Esophagus muscularis mucosa (tissue), 4 donors: ENCODE measurements at regions not wholly inside any gene's neighbourhood (a gene's known extent, or its start where the extent isn't known, plus 50 kb on each side); places are given as distances from the start of the nearest gene placed in this dataset.

Source experiments
- DNase-seq: peaks from one replicate; pipeline ENCODE4 v3.0.0-alpha.2; 2017; ENCODE audit errors: extremely low spot score
- H3K27ac ChIP-seq, 4 donors: fragments of 200-600 bp; sonication (generic); replicated peaks in 1 of 4; 1 replicate in 3 of 4; 2 replicates in 1 of 4; pipeline ENCODE4 v1.5.1; 2016 to 2019; ENCODE audit warnings: mild to moderate bottlenecking in 1 of 4
- H3K27me3 ChIP-seq, 4 donors: fragments of 200-600 bp; sonication (generic); one replicate each; pipeline versions ENCODE4 v1.5.1 to v1.6.0; 2016 to 2019
- H3K36me3 ChIP-seq, 4 donors: fragments of 200-600 bp; sonication (generic); one replicate each; pipeline ENCODE4 v1.5.1; 2016 to 2019
- H3K4me1 ChIP-seq, 4 donors: fragments of 200-600 bp; sonication (generic); one replicate each; pipeline ENCODE4 v1.5.1; 2016 to 2019
- H3K4me3 ChIP-seq, 4 donors: fragments of 200-600 bp; sonication (generic); 1 replicate in 2 of 4; 2 replicates in 2 of 4; pipeline ENCODE4 v1.5.1; 2016 to 2019; ENCODE audit warnings: mild to moderate bottlenecking in 4 of 4, moderate library complexity in 1 of 4
- H3K9me3 ChIP-seq, 4 donors: fragments of 200-600 bp; sonication (generic); 1 replicate in 3 of 4; 2 replicates in 1 of 4; pipeline ENCODE4 v1.5.1; 2016 to 2019
- EP300 ChIP-seq: sonication (generic); formaldehyde crosslinking; IDR thresholded peaks from one replicate; pipeline ENCODE4 v1.6.1; 2017; ENCODE audit warnings: antibody characterized with exemption
- POLR2A ChIP-seq: fragments of 450-650 bp; IDR thresholded peaks from one replicate; pipeline ENCODE4 v1.6.1; 2017; ENCODE audit warnings: antibody characterized with exemption, moderate library complexity, mild to moderate bottlenecking, low read depth
- POLR2AphosphoS5 ChIP-seq, 2 donors: sonication (generic); formaldehyde crosslinking; IDR thresholded peaks; one replicate each; pipeline ENCODE4 v1.6.1; 2017; ENCODE audit warnings: antibody characterized with exemption in 2 of 2
- WGBS: methylation state at CpG from one replicate; pipeline ENCODE4 v1.1.5; 2018; 5-methylcytosine and 5-hydroxymethylcytosine counted together
- intact Hi-C: fragments of 100-400 bp; cut with DNase I; formaldehyde crosslinking; loops from one replicate; pipeline ENCODE4 v1.15.1; 2023
- TF ChIP-seq, protein P1 (sequence below), 3 experiments: fragments of 200-600 bp in 2 of 3; fragments of 450-650 bp in 1 of 3; sonication (generic) in 2 of 3; IDR thresholded peaks; one replicate each; pipeline ENCODE4 v1.5.1; 2017 to 2019; ENCODE audit warnings: antibody characterized with exemption in 3 of 3, mild to moderate bottlenecking in 2 of 3, moderate library complexity in 1 of 3

GRCh38 chr10:2623675-2624274 lies 443.6 kb upstream of the PFKP start:
- Histone ChIP-seq H3K36me3 (no peaks in the 10 kb centered on the region), H3K27me3 (peaks cover 0 to 15% (median 0%) of the 10 kb centered on the region in 4 donors), H3K9me3 (no peaks in the 10 kb centered on the region), H3K4me1 (no peaks in the 10 kb centered on the region), H3K4me3 (no peak overlapping the region), H3K27ac (no peak overlapping the region)
- no peak for DNase-seq
- TF ChIP-seq EP300 = no peak
- no peak for TF ChIP-seq POLR2AphosphoS5 (IDR thresholded peaks at IDR 0.05)
- TF ChIP-seq POLR2A = no peak
- TF ChIP-seq, protein P1, sequence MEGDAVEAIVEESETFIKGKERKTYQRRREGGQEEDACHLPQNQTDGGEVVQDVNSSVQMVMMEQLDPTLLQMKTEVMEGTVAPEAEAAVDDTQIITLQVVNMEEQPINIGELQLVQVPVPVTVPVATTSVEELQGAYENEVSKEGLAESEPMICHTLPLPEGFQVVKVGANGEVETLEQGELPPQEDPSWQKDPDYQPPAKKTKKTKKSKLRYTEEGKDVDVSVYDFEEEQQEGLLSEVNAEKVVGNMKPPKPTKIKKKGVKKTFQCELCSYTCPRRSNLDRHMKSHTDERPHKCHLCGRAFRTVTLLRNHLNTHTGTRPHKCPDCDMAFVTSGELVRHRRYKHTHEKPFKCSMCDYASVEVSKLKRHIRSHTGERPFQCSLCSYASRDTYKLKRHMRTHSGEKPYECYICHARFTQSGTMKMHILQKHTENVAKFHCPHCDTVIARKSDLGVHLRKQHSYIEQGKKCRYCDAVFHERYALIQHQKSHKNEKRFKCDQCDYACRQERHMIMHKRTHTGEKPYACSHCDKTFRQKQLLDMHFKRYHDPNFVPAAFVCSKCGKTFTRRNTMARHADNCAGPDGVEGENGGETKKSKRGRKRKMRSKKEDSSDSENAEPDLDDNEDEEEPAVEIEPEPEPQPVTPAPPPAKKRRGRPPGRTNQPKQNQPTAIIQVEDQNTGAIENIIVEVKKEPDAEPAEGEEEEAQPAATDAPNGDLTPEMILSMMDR (IDR thresholded peaks at IDR 0.05) = no peak
- intact Hi-C loops = no loop called here
- WGBS = 84% methylated on average over 10 of the region's 12 CpGs

- Histone ChIP-seq H3K4me1 (no peaks in the 10 kb centered on the region), H3K27me3 (peaks cover 0 to 15% (median 0%) of the 10 kb centered on the region in 4 donors), H3K4me3 (no peak overlapping the region), H3K27ac (no peak overlapping the region), H3K9me3 (no peaks in the 10 kb centered on the region), H3K36me3 (no peaks in the 10 kb centered on the region)
- DNase-seq = no peak
- TF ChIP-seq, protein P1 (IDR thresholded peaks at IDR 0.05) = no peak
- TF ChIP-seq POLR2A = no peak
- no peak for TF ChIP-seq POLR2AphosphoS5 (IDR thresholded peaks at IDR 0.05)
- no peak for TF ChIP-seq EP300
- intact Hi-C loops = no loop called here
- 74% methylated on average over 5 of the region's 5 CpGs for WGBS
Observed at GRCh38 chr10:2620827-2621521, 446.4 kb upstream of the PFKP start.

- intact Hi-C loops = no loop called here
- WGBS = 43% methylated on average over 4 of the region's 4 CpGs
Observed at GRCh38 chr10:2619916-2620315, 447.4 kb upstream of the PFKP start.

DNA sequence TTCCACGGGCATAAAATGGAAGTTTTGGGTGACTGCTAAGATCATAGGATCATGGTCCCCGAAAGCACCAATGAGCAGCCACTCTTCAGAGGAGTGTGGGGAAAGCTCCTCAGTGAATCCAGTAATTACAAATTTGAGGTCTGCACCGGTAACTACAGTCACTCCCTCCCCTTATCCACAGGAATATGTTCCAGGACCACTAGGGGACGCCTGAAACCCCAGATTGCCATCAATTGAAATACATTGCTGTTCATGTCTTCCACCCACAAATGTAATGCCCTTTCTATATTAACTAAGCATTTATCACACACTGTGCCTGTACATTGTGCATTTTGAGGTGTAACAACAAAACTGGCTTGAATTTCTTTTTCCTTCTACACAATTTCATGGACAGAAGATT lies 447.9 kb upstream of the PFKP start:
- no peak overlapping the region for H3K27ac ChIP-seq
- no peak overlapping the region for H3K4me3 ChIP-seq
- no peaks in the 10 kb centered on the region for H3K4me1 ChIP-seq
- H3K36me3 ChIP-seq = no peaks in the 10 kb centered on the region
- peaks cover 0 to 15% (median 0%) of the 10 kb centered on the region in 4 donors for H3K27me3 ChIP-seq
- no peaks in the 10 kb centered on the region for H3K9me3 ChIP-seq
- 42% methylated on average over 4 of the region's 4 CpGs for WGBS
- intact Hi-C loops = no loop called here
- TF ChIP-seq, protein P1 (IDR thresholded peaks at IDR 0.05) = peak in 1 of 3 experiments; percentile 15
- TF ChIP-seq POLR2AphosphoS5 (IDR thresholded peaks at IDR 0.05) (no peak), POLR2A (no peak), EP300 (no peak)
- no peak for DNase-seq

More at GRCh38 chr10:2619916-2620315, 447.4 kb upstream of the PFKP start:
- Histone ChIP-seq H3K27ac (no peak overlapping the region), H3K4me3 (no peak overlapping the region), H3K9me3 (no peaks in the 10 kb centered on the region), H3K36me3 (no peaks in the 10 kb centered on the region), H3K4me1 (no peaks in the 10 kb centered on the region), H3K27me3 (peaks cover 0 to 15% (median 0%) of the 10 kb centered on the region in 4 donors)
- no peak for DNase-seq
- TF ChIP-seq, protein P1 (IDR thresholded peaks at IDR 0.05) = no peak
- TF ChIP-seq EP300 (no peak), POLR2AphosphoS5 (IDR thresholded peaks at IDR 0.05) (no peak), POLR2A (no peak)
